AG04450 (cell line): ENCODE measurements at regions not wholly inside any gene's neighbourhood (a gene's known extent, or its start where the extent isn't known, plus 50 kb on each side); places are given as distances from the start of the nearest gene placed in this dataset.

Experiments
- CTCF ChIA-PET: fragments of 300-600, 350-600 bp; formaldehyde crosslinking; extraction: SDS; loops from one replicate; lab custom pipeline; 2022; ENCODE audit warnings: antibody characterized with exemption, inconsistent platforms; lab: Charles Lee
- POLR2A ChIA-PET: fragments of 350-600 bp; formaldehyde crosslinking; extraction: SDS; loops from one replicate; lab custom pipeline; 2021; ENCODE audit warnings: antibody characterized with exemption, inconsistent platforms; lab: Yijun Ruan, JAX
- DNase-seq: peaks from one replicate; pipeline ENCODE4 v3.0.0-alpha.2; 2011; ENCODE audit warnings: low read depth, low spot score
- H3K27ac ChIP-seq: one replicate; pipeline ENCODE4 v1.5.1; 2012; ENCODE audit warnings: low read depth, low read length, control low read depth
- H3K27me3 ChIP-seq: one replicate; pipeline ENCODE4 v1.6.0; 2012; ENCODE audit warnings: low read length; ENCODE audit not compliant: control insufficient read depth, insufficient read depth
- H3K4me3 ChIP-seq: 2 replicates; pipeline ENCODE4 v1.5.1; 2011; ENCODE audit warnings: mild to moderate bottlenecking, low read depth, low read length, control low read depth
- H3K9me3 ChIP-seq: 2 replicates; pipeline ENCODE4 v1.5.1; 2012; ENCODE audit warnings: low read length; ENCODE audit not compliant: control insufficient read depth, insufficient read depth
- CTCF ChIP-seq: IDR thresholded peaks from 2 replicates; pipeline ENCODE4 v1.5.1; 2011; ENCODE audit warnings: low read depth, low read length, control low read depth, inconsistent platforms

GRCh38 chr6:113763311-113763766 lies 93.8 kb upstream of the MARCKS start:
- ChIA-PET POLR2A (interaction anchor here (1.4 kb wide), 1 partner anchor 95 kb away, joined by 5 read pairs; no protein-coding TSS in a partner anchor), CTCF (interaction anchor here (0.7 kb wide), 1 partner anchor 640 kb away, joined by 3 read pairs; no protein-coding TSS in a partner anchor)
- DNase-seq: no peak
- Histone ChIP-seq H3K4me3 (no peak overlapping the region), H3K27ac (no peak overlapping the region), H3K27me3 (no peaks in the 10 kb centered on the region), H3K9me3 (no peaks in the 10 kb centered on the region)
- TF ChIP-seq CTCF: no peak

DNA sequence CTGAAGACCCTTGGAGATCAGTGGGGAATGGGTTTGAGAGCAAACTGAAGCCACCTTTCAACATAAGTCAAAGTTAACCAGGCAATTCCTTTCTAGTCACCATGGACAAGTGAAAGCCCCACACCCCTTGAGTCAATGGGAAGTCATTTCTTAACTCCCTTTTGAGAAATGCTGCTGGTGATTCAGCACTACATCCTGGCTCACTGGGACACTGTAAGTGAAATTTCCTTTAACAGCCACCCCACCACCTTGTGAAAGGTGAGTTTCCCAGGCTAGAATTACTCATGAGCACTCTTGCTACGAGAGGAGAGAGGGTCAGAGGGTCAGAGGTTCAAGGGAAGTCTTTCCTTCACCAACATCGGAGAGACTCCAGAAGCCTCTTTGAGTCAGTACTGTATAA lies 93.3 kb upstream of the MARCKS start:
- Histone ChIP-seq H3K4me3 (no peak overlapping the region), H3K27me3 (no peaks in the 10 kb centered on the region), H3K27ac (no peak overlapping the region), H3K9me3 (no peaks in the 10 kb centered on the region)
- CTCF ChIA-PET: interaction anchor here (0.7 kb wide), 1 partner anchor 640 kb away, joined by 3 read pairs; no protein-coding TSS in a partner anchor
- TF ChIP-seq CTCF: no peak
- DNase-seq: no peak
- POLR2A ChIA-PET: interaction anchor here (1.4 kb wide), 1 partner anchor 94 kb away, joined by 5 read pairs; no protein-coding TSS in a partner anchor

- no peak for TF ChIP-seq CTCF
- no peak for DNase-seq
- POLR2A ChIA-PET: no interaction called here
- CTCF ChIA-PET: no interaction called here
- Histone ChIP-seq H3K4me3 (no peak overlapping the region), H3K27ac (no peak overlapping the region), H3K27me3 (no peaks in the 10 kb centered on the region), H3K9me3 (no peaks in the 10 kb centered on the region)
Observed at GRCh38 chr6:113765909-113766308, 91.2 kb upstream of the MARCKS start.

DNA sequence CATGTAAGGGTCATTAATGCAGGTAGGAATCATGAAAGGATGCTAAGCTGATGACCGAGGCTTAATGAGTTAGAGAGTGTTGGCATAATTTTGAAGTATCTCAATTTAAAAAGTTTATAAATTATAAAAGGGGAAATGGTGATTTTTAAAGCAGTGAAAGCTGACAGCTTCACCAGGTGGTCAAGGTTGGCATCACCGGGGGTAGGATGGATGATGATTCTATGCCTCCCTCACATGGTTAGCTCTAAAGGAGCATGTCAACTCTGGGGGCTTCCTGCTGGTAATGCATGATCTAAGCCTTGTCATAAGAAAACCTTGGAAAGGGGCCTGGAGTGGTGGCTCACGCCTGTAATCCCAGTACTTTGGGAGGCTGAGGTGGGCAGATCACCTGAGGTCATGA lies 89.2 kb upstream of the MARCKS start:
- Histone ChIP-seq H3K9me3 (no peaks in the 10 kb centered on the region), H3K27ac (no peak overlapping the region), H3K27me3 (no peaks in the 10 kb centered on the region), H3K4me3 (no peak overlapping the region)
- no peak for DNase-seq
- CTCF ChIA-PET: no interaction called here
- no peak for TF ChIP-seq CTCF
- POLR2A ChIA-PET: no interaction called here

DNA sequence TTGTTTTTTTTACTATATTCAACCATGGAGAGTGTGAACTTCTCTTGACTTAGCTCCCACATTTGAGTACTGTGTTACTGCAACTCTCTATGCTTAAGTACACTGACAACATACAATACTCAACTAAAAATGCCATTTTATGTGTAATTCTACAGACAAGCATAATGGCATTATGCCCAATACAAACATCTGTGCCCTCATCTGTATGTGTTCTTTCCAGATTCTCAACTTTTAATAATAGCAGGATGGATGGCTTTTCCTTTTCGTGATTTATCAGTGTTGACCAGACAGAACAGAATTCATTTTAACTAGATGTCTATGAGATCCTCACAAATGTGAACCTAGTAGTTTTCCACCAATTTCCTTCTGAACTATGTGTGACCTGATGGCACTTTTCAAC lies 84.2 kb upstream of the MARCKS start:
- H3K9me3 ChIP-seq: no peaks in the 10 kb centered on the region
- H3K27me3 ChIP-seq: no peaks in the 10 kb centered on the region
- ChIA-PET CTCF (no interaction called here), POLR2A (no interaction called here)
- H3K4me3 ChIP-seq: no peak overlapping the region
- no peak for TF ChIP-seq CTCF
- H3K27ac ChIP-seq: no peak overlapping the region
- no peak for DNase-seq
